ENCODE measurements at regions not wholly inside any gene's neighbourhood (a gene's known extent, or its start where the extent isn't known, plus 50 kb on each side); places are given as distances from the start of the nearest gene placed in this dataset.
A peak's percentile ranks its signal among the peaks of the same experiment; 100 is the strongest.

DNA sequence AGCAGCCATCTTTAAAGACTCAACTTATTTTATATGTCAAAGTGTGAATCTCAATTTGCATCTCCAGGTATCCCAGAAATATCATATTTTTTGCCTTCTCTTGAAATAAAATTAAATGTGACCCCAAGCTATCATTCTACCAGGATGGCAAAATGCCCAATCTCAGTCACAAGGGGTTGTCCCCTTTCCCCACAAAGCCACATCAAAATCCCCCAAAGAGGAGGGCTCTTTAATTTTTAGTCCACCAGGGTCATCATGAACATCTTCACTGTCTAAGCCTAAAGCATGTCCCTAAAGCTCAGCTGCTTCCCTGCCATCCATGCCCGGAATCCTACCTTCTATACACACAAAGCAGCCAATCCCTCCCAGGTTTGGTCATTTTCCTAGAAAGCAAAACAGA, 670.5 kb upstream of the KLF4 start:
- no peaks in the 10 kb centered on the region for H3K4me1 ChIP-seq (ENCODE audit: control insufficient read depth in 2 of 2, insufficient read depth in 2 of 2, low read length in 2 of 2)

DNA sequence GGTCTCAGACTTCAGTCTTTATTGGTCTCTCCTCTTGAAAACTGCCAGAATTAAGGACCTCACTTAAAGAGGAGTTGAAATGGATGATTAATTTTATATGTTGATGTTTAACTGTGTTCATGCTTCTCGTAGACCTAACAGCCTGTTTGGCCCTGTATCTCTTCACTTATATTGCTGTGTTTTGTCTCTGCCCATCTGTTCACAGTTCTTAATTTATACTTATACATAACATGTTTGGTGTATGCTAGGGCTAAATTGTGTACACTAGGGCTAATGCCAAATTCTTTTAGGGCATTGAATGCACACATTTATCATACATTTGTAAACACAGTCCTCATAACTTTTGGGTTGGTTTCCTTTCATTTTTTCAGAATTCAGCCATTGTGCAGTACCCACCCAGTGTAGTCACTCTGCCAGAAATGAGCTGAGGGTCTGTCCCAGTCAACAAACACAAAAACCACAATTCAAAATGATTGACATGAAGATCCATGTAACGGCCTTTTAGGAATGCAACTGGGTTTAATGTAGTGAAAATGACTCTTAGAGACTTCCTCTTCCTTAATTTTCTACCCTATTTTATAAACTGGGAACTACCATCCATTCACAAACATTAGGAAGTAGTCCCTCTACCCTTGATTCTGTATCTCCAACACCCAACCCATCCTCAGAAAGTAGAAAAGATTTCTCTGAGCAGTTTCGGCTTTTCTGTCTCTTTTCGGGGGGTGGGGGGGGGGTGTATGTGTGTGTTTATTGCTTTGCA, 668.8 kb upstream of the KLF4 start:
- WGBS = 93% methylated on average over 4 of the region's 4 CpGs
- Histone ChIP-seq H3K4me1 (ENCODE audit: control insufficient read depth in 2 of 2, insufficient read depth in 2 of 2, low read length in 2 of 2) (no peaks in the 10 kb centered on the region), H3K4me3 (ENCODE audit: low read length in 2 of 2) (no peak overlapping the region), H3K9me3 (ENCODE audit: control insufficient read depth in 2 of 2, insufficient read depth in 1 of 2, low read length in 1 of 2) (no peaks in the 10 kb centered on the region), H3K36me3 (ENCODE audit: control insufficient read depth in 2 of 2, insufficient read depth in 2 of 2, low read length in 1 of 2) (no peaks in the 10 kb centered on the region), H3K27ac (ENCODE audit: low read depth in 1 of 2, low read length in 1 of 2) (no peak overlapping the region), H3K27me3 (ENCODE audit: control insufficient read depth in 2 of 2, insufficient read depth in 1 of 2, low read length in 1 of 2) (no peaks in the 10 kb centered on the region)
- no peak for DNase-seq (ENCODE audit: low read depth in 6 of 9, low spot score in 9 of 9)

More for the DNA sequence above, 670.5 kb upstream of the KLF4 start:
- no peak for DNase-seq (ENCODE audit: low read depth in 6 of 9, low spot score in 9 of 9)
- Histone ChIP-seq H3K27ac (ENCODE audit: low read depth in 1 of 2, low read length in 1 of 2) (no peak overlapping the region), H3K36me3 (ENCODE audit: control insufficient read depth in 2 of 2, insufficient read depth in 2 of 2, low read length in 1 of 2) (no peaks in the 10 kb centered on the region), H3K9me3 (ENCODE audit: control insufficient read depth in 2 of 2, insufficient read depth in 1 of 2, low read length in 1 of 2) (no peaks in the 10 kb centered on the region), H3K4me3 (ENCODE audit: low read length in 2 of 2) (no peak overlapping the region), H3K27me3 (ENCODE audit: control insufficient read depth in 2 of 2, insufficient read depth in 1 of 2, low read length in 1 of 2) (no peaks in the 10 kb centered on the region)
- WGBS = 94% methylated on average over 1 of the region's 1 CpG

DNA sequence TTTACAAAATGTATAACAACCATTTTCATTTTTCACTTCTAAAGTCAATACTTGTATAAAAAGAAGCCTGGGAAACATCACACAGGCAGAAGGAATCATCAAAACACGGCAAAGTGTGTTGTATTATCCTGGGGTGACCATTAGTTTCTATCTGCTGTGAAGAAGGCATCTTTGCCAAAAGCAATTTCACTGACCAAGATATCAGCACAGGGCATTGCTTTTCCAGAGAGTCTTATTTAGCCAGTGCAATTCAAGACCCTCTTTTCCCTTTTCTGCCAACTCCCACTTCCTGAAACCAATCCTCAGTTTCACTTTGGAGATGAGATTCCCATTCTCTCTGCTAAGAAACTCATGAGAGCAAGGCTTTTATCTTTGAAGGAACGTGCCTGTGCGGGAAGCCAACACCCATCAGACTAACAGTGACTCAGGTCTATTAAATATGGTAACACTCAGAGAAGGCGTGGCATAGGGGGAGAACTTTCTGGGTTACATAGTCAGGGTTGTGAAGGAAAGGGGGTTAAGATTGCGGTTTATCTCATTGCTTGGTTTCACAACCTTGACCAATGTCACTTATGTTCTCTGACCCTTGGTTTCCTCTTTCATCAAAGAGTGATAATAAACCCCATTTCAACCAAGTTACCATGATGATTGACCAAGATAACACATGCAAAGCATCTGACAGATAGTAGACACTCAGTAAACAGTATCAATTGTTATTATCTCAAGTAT, 666.9 kb upstream of the KLF4 start:
- Histone ChIP-seq H3K36me3 (ENCODE audit: control insufficient read depth in 2 of 2, insufficient read depth in 2 of 2, low read length in 1 of 2) (no peaks in the 10 kb centered on the region), H3K4me3 (ENCODE audit: low read length in 2 of 2) (no peak overlapping the region), H3K9me3 (ENCODE audit: control insufficient read depth in 2 of 2, insufficient read depth in 1 of 2, low read length in 1 of 2) (no peaks in the 10 kb centered on the region), H3K27me3 (ENCODE audit: control insufficient read depth in 2 of 2, insufficient read depth in 1 of 2, low read length in 1 of 2) (no peaks in the 10 kb centered on the region), H3K27ac (ENCODE audit: low read depth in 1 of 2, low read length in 1 of 2) (no peak overlapping the region), H3K4me1 (ENCODE audit: control insufficient read depth in 2 of 2, insufficient read depth in 2 of 2, low read length in 2 of 2) (no peaks in the 10 kb centered on the region)
- 94% methylated on average over 5 of the region's 5 CpGs for WGBS
- DNase-seq (ENCODE audit: low read depth in 6 of 9, low spot score in 9 of 9) = no peak

DNA sequence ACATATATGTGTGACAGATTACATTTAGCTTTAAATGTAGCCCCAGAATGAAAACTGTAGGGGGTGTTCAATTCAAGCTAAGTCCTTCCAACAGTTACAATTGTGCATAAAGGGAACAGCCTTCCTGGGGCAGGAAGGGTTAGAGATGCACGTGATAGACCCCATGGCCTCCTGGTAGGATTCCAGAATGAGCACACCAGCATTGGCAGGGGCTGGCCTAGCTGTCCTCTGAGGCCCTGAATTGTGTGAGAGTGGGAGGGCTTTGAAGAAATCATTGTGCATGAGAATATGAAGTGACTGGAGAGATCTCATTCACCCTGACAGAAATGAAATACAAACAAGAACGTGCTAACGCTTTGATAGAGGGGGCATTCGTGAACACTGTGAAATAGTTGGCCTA, 663.8 kb upstream of the KLF4 start:
- H3K36me3 ChIP-seq (ENCODE audit: control insufficient read depth in 2 of 2, insufficient read depth in 2 of 2, low read length in 1 of 2) = no peaks in the 10 kb centered on the region
- WGBS = 94% methylated on average over 4 of the region's 4 CpGs
- H3K4me3 ChIP-seq (ENCODE audit: low read length in 2 of 2) = no peak overlapping the region
- H3K4me1 ChIP-seq (ENCODE audit: control insufficient read depth in 2 of 2, insufficient read depth in 2 of 2, low read length in 2 of 2) = no peaks in the 10 kb centered on the region
- no peaks in the 10 kb centered on the region for H3K9me3 ChIP-seq (ENCODE audit: control insufficient read depth in 2 of 2, insufficient read depth in 1 of 2, low read length in 1 of 2)
- H3K27ac ChIP-seq (ENCODE audit: low read depth in 1 of 2, low read length in 1 of 2) = no peak overlapping the region
- no peak for DNase-seq (ENCODE audit: low read depth in 6 of 9, low spot score in 9 of 9)
- H3K27me3 ChIP-seq (ENCODE audit: control insufficient read depth in 2 of 2, insufficient read depth in 1 of 2, low read length in 1 of 2) = no peaks in the 10 kb centered on the region

DNA sequence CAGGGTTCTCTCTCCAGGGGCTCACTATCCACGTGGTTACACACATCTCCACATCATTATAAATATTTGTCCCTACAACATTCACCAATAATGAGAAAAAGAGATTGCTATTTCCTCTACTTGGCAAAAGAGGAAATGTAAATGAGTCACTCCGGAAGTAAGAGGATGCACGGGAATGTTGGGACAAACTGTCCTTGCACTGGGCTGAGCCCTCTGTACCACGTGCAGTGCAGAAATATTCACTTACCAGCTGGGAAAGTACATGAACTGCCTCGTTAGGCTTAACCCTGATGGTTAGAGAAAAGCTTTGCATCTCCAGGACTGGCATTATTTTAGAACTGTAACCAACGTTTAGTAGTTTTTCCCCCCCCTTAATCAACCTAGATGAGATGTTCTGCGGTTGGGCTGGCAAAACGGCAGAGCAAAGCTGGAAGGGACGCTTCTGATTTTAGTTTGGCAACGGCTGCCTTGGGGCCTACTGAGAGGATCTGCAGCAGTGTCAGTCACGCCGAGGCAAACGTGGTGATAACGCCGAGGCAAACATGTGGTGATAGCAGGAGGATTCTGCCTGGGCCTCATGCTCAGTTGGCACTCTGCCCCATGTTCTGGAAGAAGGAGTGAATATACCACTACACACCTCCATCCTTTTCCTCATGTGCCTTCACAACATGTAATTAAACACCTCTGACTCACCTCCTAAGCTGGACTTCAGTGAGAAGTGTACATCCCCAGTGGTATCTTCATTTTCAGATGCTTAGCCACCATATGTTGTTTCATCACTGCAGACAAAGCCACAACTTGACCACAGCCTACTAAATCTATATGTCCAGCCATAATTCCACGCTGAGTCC, 661.4 kb upstream of the KLF4 start:
- Histone ChIP-seq H3K9me3 (ENCODE audit: control insufficient read depth in 2 of 2, insufficient read depth in 1 of 2, low read length in 1 of 2) (no peaks in the 10 kb centered on the region), H3K27ac (ENCODE audit: low read depth in 1 of 2, low read length in 1 of 2) (no peak overlapping the region), H3K36me3 (ENCODE audit: control insufficient read depth in 2 of 2, insufficient read depth in 2 of 2, low read length in 1 of 2) (no peaks in the 10 kb centered on the region), H3K4me1 (ENCODE audit: control insufficient read depth in 2 of 2, insufficient read depth in 2 of 2, low read length in 2 of 2) (no peaks in the 10 kb centered on the region), H3K27me3 (ENCODE audit: control insufficient read depth in 2 of 2, insufficient read depth in 1 of 2, low read length in 1 of 2) (no peaks in the 10 kb centered on the region), H3K4me3 (ENCODE audit: low read length in 2 of 2) (no peak overlapping the region)
- 87% methylated on average over 16 of the region's 16 CpGs for WGBS
- no peak for DNase-seq (ENCODE audit: low read depth in 6 of 9, low spot score in 9 of 9)

DNA sequence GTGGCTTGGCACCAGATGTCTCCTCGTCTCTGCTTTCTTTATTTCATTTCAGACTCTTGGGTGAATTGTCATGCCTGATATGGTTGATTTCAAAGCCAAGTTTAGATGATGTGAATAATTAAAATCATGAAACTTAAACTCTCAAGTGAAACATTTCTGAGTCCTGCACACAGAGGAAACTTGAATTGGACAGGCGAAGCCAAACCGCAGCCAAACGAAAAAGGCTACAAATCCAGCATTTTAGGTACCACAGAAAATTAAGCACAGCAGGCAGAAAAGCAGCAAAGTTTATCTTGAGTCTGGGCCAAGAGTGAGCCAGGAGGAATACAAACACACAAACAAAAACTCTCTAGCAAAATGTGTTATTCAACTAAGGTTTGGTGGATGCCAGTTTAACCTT, 659.8 kb upstream of the KLF4 start:
- H3K27me3 ChIP-seq (ENCODE audit: control insufficient read depth in 2 of 2, insufficient read depth in 1 of 2, low read length in 1 of 2) = no peaks in the 10 kb centered on the region
- WGBS = 89% methylated on average over 4 of the region's 4 CpGs
- H3K4me3 ChIP-seq (ENCODE audit: low read length in 2 of 2) = no peak overlapping the region
- no peaks in the 10 kb centered on the region for H3K9me3 ChIP-seq (ENCODE audit: control insufficient read depth in 2 of 2, insufficient read depth in 1 of 2, low read length in 1 of 2)
- H3K36me3 ChIP-seq (ENCODE audit: control insufficient read depth in 2 of 2, insufficient read depth in 2 of 2, low read length in 1 of 2) = no peaks in the 10 kb centered on the region
- no peak for DNase-seq (ENCODE audit: low read depth in 6 of 9, low spot score in 9 of 9)
- no peak overlapping the region for H3K27ac ChIP-seq (ENCODE audit: low read depth in 1 of 2, low read length in 1 of 2)
- no peaks in the 10 kb centered on the region for H3K4me1 ChIP-seq (ENCODE audit: control insufficient read depth in 2 of 2, insufficient read depth in 2 of 2, low read length in 2 of 2)

DNA sequence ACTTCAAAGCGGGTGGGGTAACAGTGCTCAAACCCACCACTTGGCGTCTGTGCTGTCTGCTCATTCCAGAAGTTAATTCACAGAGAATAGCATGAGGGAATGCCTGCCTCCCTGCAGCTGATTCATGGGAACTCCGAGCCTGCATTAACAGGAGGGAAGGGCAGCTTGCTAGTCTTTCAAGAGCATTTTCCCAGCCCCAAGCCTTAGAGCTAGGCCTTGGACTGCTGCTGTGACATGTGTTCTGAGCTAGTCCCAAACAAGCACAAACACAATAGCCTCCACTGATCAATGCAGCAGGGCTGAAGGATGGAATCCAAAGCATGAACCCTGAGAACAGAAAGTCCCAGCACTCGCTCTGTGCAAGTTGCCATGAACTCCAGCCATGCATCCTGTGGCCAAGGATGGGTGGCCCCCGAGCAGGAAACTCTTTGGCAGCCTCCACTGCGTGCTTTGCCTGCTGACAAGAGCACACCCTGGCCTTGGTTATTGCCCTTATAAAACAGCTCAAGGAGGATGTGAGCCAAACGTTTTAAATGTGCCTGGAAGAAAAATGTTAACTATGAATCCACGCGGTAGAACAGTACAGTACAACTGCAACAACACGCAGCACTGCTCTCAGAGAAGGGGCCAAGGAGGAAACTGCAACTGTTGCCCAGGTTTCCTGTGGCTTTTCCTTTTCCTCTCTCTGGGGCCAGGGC, 653.1 kb upstream of the KLF4 start:
- WGBS = 39% methylated on average over 10 of the region's 10 CpGs
- DNase-seq (ENCODE audit: low read depth in 6 of 9, low spot score in 9 of 9) = peak in 1 of 9 donors; percentile 6
- H3K9me3 ChIP-seq (ENCODE audit: control insufficient read depth in 2 of 2, insufficient read depth in 1 of 2, low read length in 1 of 2) = no peaks in the 10 kb centered on the region
- H3K27me3 ChIP-seq (ENCODE audit: control insufficient read depth in 2 of 2, insufficient read depth in 1 of 2, low read length in 1 of 2) = no peaks in the 10 kb centered on the region
- no peaks in the 10 kb centered on the region for H3K36me3 ChIP-seq (ENCODE audit: control insufficient read depth in 2 of 2, insufficient read depth in 2 of 2, low read length in 1 of 2)
- H3K27ac ChIP-seq (ENCODE audit: low read depth in 1 of 2, low read length in 1 of 2) = no peak overlapping the region
- no peaks in the 10 kb centered on the region for H3K4me1 ChIP-seq (ENCODE audit: control insufficient read depth in 2 of 2, insufficient read depth in 2 of 2, low read length in 2 of 2)
- H3K4me3 ChIP-seq (ENCODE audit: low read length in 2 of 2) = no peak overlapping the region

DNA sequence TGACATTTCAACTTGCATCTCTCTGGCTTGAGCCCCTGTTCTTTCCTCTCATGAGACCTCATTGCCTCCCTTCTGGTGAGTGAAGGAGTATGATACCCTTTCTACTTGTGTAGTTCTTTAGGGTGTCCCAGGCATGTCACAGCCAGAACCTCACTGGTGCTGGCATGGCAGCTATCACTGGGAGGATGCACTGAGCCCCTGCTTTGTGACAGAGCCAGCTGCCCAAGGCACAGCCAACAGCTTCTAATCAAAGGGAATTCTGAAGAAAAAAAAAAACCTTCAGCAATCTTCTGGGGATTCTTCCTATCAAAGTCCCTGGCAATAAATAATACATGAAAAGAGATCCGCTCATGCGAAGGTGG, 652.6 kb upstream of the KLF4 start:
- 95% methylated on average over 2 of the region's 2 CpGs for WGBS
- H3K36me3 ChIP-seq (ENCODE audit: control insufficient read depth in 2 of 2, insufficient read depth in 2 of 2, low read length in 1 of 2) = no peaks in the 10 kb centered on the region
- no peak for DNase-seq (ENCODE audit: low read depth in 6 of 9, low spot score in 9 of 9)
- H3K27ac ChIP-seq (ENCODE audit: low read depth in 1 of 2, low read length in 1 of 2) = peak overlapping the region in 1 of 2 donors; percentile 0
- no peak overlapping the region for H3K4me3 ChIP-seq (ENCODE audit: low read length in 2 of 2)
- no peaks in the 10 kb centered on the region for H3K4me1 ChIP-seq (ENCODE audit: control insufficient read depth in 2 of 2, insufficient read depth in 2 of 2, low read length in 2 of 2)
- H3K9me3 ChIP-seq (ENCODE audit: control insufficient read depth in 2 of 2, insufficient read depth in 1 of 2, low read length in 1 of 2) = no peaks in the 10 kb centered on the region
- H3K27me3 ChIP-seq (ENCODE audit: control insufficient read depth in 2 of 2, insufficient read depth in 1 of 2, low read length in 1 of 2) = no peaks in the 10 kb centered on the region
